ENCODE measurements at regions not wholly inside any gene's neighbourhood (a gene's known extent, or its start where the extent isn't known, plus 50 kb on each side); places are given as distances from the start of the nearest gene placed in this dataset.

DNA sequence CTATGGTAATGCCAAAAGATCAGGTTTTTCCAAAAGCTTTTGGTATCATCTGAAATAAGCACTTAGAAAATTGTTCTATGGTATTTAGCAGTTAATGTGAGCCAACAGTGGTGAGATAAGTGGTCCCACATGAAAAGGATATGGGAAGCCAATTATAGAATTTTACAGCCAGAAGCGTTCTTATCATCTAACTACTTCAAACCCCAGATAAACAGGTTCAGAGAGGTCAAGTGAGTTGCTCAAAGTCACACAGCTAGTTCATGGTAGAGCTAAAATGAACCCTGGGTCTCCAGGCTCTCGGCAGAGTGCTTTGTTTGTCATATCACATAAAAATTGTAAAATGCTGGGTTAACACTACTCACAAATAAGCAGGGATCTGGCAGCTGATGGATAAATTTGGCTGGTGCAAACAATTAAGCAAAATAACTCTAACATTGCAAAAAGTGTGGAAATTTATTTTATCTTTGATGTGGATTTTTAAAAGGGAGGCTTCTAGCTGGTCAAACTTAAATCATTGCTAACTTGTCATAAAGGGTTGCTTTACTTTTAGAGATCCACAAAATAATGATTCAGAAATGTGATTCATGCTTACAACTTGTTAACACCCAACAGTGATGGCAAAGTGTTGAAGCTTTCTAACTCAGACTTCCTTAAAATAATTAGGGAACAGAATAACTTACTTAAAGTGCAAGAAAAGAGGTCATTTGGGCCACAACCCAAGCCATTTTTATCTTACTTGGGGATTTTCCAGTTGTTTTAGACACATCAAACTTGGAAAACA, 202.8 kb upstream of the TBC1D5 start:
- no peak for DNase-seq (ENCODE audit: low read depth)

DNA sequence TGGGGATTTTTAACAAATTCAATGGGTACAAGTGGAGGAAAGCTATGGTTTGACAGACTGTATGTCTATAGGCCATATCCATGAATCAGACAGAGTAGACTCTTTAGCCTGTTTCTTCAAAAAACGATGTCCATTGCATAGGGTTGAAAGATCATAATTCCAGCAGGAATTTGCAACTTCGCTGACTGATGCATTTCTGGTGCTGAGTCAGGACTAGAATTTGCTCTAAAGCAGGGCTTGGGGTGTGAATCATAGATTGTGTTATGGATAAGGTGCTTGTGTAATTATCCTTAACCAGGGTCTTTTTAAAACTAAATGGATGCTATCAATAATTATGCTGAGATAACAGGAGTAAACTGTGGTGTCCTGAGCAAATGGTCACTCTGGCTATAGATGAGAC, 200.4 kb upstream of the TBC1D5 start:
- DNase-seq (ENCODE audit: low read depth) = no peak

GRCh38 chr3:17941766-17942165, 199.3 kb upstream of the TBC1D5 start:
- no peak for DNase-seq (ENCODE audit: low read depth)

- no peak for DNase-seq (ENCODE audit: low read depth)
Observed at GRCh38 chr3:17941152-17941551, 198.7 kb upstream of the TBC1D5 start.

- no peak for DNase-seq (ENCODE audit: low read depth)
Observed at GRCh38 chr3:17939157-17939556, 196.7 kb upstream of the TBC1D5 start.

GRCh38 chr3:17938313-17938712, 195.9 kb upstream of the TBC1D5 start:
- DNase-seq (ENCODE audit: low read depth) = no peak

- DNase-seq (ENCODE audit: low read depth) = no peak
Observed at GRCh38 chr3:17936736-17937480, 194.5 kb upstream of the TBC1D5 start.

GRCh38 chr3:17935222-17935621, 192.8 kb upstream of the TBC1D5 start:
- DNase-seq (ENCODE audit: low read depth) = no peak

GRCh38 chr3:17932136-17932771, 189.8 kb upstream of the TBC1D5 start:
- DNase-seq (ENCODE audit: low read depth) = no peak

GRCh38 chr3:17931131-17931530, 188.7 kb upstream of the TBC1D5 start:
- no peak for DNase-seq (ENCODE audit: low read depth)

GRCh38 chr3:17928502-17929145, 186.2 kb upstream of the TBC1D5 start:
- DNase-seq (ENCODE audit: low read depth) = no peak

GRCh38 chr3:17927036-17927435, 184.6 kb upstream of the TBC1D5 start:
- no peak for DNase-seq (ENCODE audit: low read depth)

DNA sequence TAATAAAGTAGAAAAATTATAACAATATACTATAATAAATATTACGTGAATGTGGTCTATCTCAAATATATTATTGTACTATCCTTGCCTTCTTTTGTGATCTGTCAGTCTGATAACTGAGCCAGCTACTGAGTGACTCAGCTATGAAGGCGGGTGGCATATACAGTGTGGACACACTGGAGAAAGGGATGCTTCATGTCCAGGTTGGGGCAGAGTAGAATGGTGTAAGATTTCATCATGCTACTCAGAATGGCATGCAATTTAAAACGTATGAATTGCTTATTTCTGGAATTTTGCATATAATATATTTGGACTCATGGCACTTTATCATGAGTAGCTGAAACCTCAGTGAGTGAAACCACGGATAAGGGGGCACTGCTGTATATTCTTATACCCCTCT, 172.9 kb upstream of the TBC1D5 start:
- DNase-seq (ENCODE audit: low read depth) = no peak

DNA sequence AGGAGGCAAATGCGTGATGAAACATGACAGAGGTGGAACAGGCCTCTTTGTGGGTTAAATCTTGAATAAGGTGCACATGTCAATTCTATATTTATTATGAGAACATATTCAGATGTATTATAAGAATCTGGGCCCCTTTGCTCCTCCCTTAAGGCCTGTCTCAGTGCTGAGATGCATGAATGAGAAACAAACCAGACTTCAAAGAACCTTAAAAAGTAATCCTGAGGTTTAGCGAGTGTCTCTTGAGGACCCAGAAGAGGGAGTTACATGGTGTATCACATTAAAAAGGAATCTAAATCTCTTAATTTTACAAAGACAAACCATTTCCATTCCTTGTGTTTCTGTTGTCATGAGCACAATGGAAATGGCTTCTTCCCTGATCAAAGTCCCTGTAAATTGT, 170.9 kb upstream of the TBC1D5 start:
- no peak for DNase-seq (ENCODE audit: low read depth)

GRCh38 chr3:17911986-17912760, 169.7 kb upstream of the TBC1D5 start:
- no peak for DNase-seq (ENCODE audit: low read depth)

DNA sequence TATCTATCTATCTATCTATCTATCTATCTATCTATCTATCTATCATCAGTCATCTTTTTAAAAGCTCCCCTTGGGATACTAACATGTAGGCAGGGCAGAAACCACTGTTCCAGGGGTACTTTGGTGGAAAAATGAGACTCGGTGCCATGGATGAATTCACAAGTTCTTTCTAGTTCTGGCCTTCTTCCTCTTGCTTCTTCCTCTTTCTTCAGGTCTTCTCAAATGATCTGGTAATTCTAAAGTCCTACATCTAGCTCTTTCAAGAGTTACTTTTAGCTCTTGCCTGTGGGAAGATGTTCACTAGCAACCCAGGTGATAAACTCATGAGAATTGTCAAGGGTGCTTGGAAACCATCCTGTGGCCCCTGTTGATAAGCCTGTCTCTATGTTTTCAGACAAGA, 168.5 kb upstream of the TBC1D5 start:
- DNase-seq (ENCODE audit: low read depth) = no peak

GRCh38 chr3:17909714-17910113, 167.3 kb upstream of the TBC1D5 start:
- DNase-seq (ENCODE audit: low read depth) = no peak

- DNase-seq (ENCODE audit: low read depth) = no peak
Observed at GRCh38 chr3:17908399-17909191, 166.2 kb upstream of the TBC1D5 start.

DNA sequence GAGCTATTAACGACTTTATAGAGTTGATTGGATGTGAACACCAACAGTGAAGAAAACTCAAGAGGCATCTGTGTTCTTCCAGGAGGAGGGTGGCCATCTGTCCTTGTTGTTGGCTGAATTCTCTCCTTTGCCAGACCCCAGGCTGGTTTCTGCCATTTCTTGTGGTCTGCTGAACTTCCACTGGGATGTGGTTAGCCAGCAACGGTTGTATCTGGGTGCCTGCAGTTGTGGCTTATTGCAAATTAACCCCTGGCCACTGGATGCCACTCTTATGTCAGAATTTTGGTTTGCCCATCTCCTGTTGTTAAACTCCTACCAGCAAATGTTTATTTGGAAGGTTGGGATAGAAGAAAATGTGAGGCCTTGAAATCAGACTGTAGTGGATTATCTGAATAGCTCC, 163.6 kb upstream of the TBC1D5 start:
- no peak for DNase-seq (ENCODE audit: low read depth)

- DNase-seq (ENCODE audit: low read depth) = no peak
Observed at GRCh38 chr3:17901893-17902292, 159.5 kb upstream of the TBC1D5 start.

- DNase-seq (ENCODE audit: low read depth) = no peak
Observed at GRCh38 chr3:17894434-17895060, 152.1 kb upstream of the TBC1D5 start.

All from stimulated activated CD8-positive, alpha-beta memory T cell treated with anti-CD3 and anti-CD28 coated beads, Interleukin-7, amount 100 ng/mL, for 24 hours (primary cell).